HG02588 (cell line): ENCODE measurements at regions not wholly inside any gene's neighbourhood (a gene's known extent, or its start where the extent isn't known, plus 50 kb on each side); places are given as distances from the start of the nearest gene placed in this dataset.
A peak's percentile ranks its signal among the peaks of the same experiment; 100 is the strongest.

ENCODE experiments used
- ATAC-seq: cut with Tn5 transposase; IDR thresholded peaks from one replicate; pipeline ENCODE4 v1.9.1; 2021; ENCODE audit warnings: mild to moderate bottlenecking, moderate library complexity; ENCODE audit not compliant: unreplicated experiment

DNA sequence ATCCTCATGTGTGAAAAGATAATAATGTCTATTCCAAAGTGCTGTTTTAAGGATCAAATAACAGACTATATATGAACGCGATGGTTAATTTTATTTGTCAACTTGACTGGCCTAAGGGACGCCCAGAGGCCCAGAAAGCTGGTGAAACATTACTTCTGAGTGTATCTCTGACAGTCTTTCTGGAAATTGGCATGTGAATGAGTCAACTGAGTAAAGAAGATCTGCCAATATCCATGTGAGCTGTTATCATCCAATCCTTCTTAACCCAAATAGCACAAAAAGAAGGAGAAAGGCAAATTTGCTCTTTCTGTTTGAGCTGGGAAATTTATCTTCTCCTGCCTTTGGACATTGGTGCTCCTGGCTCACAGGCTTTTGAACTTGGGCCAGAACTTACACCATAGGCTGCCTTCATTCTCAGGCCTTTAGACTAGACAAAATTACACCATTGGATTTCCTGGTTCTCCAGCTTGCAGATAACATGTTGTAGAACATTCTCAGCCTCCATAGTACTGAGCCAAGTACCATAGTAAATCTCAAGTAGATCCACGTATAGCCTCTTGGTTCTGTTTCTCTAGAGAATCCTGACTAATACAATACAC lies 114.7 kb upstream of the DOCK10 start:
- ATAC-seq: no peak

DNA sequence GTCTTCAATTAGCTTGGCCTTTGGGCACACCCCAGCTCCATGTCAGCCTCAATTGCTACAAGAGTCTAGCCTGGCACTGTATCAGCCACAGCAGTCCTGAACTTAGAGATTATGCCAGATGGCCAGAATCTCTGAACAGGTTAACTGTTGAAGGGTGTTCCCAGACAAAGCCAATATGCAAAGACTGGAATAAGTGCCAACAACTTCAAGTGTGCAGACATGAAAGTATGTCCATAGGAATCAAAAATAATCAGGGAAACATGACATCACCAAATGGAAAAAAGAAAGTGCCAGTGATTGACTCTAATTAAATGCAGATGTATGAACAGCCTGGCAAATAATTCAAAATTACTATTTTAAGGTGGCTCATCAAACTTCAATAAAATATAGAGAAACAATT lies 98.5 kb upstream of the DOCK10 start:
- ATAC-seq: no peak

DNA sequence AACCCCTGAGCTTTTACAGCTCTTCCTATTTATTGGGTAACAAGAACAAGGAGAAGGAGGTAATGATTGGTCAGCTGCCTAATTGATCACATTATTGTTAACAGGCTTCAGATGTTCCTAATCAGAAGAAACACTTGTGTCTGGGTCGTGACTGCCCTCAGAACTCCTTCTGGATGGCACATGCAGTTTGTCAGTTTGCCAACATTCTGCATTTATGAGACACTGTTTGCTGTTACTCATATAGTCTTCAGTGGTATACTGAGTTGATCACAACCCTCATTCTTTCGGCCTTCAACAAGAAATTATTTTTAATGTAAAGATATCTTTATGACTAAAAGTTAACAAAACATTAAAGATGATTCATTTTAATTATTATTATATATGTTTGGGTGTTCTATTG lies 95.7 kb upstream of the DOCK10 start:
- ATAC-seq: no peak

- ATAC-seq: no peak
Observed at GRCh38 chr2:225136552-225136951, 94.3 kb upstream of the DOCK10 start.

- no peak for ATAC-seq
Observed at GRCh38 chr2:225131898-225132297, 89.6 kb upstream of the DOCK10 start.

DNA sequence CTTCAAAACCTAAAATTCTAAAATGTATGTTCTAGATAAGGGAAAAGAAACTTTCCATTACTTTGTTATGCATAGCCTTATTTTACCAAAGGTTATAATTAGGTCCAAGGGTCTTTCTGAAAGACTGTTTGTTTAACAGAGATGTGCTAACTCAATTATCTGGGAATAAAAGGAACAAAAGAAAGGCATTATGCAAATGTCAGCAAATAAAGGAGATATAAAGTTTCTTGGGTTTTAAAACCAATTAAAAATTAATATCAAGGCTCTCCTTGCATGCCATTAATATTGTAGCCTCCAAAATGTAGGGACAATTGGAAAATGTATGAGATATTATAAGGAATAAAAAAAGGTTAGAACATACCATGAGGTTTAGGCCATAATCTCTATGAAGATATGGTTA lies 87.8 kb upstream of the DOCK10 start:
- ATAC-seq: no peak

GRCh38 chr2:225124311-225125017 lies 82.2 kb upstream of the DOCK10 start:
- no peak for ATAC-seq

DNA sequence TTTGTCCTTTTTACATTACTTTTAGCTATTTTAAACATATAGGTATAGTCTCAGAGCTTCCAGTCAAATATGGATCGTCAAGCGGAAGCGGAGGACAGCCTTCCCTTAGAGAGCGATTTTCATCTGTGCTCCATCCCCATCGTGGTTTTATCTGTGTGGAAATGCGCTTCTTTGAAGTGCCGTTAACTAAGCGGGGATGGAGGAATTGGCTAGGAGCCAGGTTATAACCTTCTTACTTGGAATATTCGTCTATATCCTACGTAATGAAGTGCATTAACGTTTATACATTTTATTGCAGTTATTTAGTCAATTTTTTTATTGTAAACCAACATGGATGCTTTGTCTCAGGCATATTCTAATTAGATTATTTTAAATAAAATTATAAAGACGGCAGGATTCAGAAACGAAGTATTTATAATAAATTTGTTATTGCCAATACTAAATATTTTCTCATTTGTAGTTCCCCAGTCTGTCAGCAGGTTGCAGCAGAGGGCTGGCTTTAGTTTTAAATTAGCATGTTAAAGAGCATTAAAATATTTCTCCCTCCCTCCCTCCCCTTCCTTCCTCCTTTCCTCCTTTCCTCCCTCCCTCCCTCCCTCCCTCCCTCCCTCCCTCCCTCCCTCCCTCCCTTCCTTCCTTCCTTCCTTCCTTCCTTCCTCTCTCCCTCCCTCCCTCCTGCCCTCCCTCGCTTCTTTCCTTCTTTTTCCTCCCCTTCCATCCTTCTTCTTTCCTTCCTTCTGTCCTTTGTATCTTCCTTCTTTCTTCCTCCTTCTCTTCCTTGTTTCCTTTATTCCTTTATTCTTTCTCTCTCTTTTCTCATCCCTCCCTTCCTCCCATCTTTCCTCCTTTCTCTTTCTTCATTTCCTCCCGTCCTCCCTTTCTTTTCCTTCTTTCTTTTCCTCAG lies 80.6 kb upstream of the DOCK10 start:
- ATAC-seq: no peak

GRCh38 chr2:225122007-225122406 lies 79.7 kb upstream of the DOCK10 start:
- no peak for ATAC-seq

- no peak for ATAC-seq
Observed at GRCh38 chr2:225120186-225120585, 77.9 kb upstream of the DOCK10 start.

GRCh38 chr2:225117051-225117716 lies 74.9 kb upstream of the DOCK10 start:
- ATAC-seq: no peak

GRCh38 chr2:225114786-225115323 lies 72.6 kb upstream of the DOCK10 start:
- ATAC-seq: no peak

GRCh38 chr2:225113371-225114015 lies 71.2 kb upstream of the DOCK10 start:
- ATAC-seq: no peak

- ATAC-seq: peak; percentile 71
Observed at GRCh38 chr2:225112362-225113126, 70.3 kb upstream of the DOCK10 start.

GRCh38 chr2:225108805-225109204 lies 66.5 kb upstream of the DOCK10 start:
- no peak for ATAC-seq

GRCh38 chr2:225104971-225105370 lies 62.7 kb upstream of the DOCK10 start:
- no peak for ATAC-seq

GRCh38 chr2:225104321-225104720 lies 62.1 kb upstream of the DOCK10 start:
- ATAC-seq: no peak

GRCh38 chr2:225103737-225104141 lies 61.5 kb upstream of the DOCK10 start:
- ATAC-seq: no peak

DNA sequence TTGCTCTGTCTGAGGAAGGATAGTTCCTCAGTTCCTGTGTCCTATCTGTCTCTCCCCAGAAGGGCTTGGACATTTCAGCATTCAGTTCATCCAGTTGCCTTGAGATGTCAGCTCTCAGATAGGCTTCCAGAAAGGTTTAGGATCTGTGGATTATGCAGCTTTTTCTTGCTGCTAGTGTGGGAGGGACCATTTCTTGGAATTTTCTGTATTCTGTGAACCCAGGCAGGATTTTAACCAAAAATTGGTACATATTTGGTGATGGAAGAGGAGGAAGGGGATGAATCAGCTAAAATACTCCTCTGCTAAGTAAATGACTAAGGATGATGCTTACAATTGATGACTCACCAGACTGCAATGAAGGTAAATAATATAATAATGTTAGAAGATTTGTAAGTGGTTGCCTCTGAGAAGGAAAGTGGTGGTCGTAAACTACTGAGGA lies 58.6 kb upstream of the DOCK10 start:
- ATAC-seq: no peak

- ATAC-seq: no peak
Observed at GRCh38 chr2:225100269-225100668, 58.0 kb upstream of the DOCK10 start.
